IMR-90 (cell line): ENCODE measurements at regions not wholly inside any gene's neighbourhood (a gene's known extent, or its start where the extent isn't known, plus 50 kb on each side); places are given as distances from the start of the nearest gene placed in this dataset.
A peak's percentile ranks its signal among the peaks of the same experiment; 100 is the strongest.

Experiments
- ATAC-seq: fragments of 200-7000 bp; cut with Tn5 transposase; 2 replicates; pipeline ENCODE4 v1.9.1; 2020; ENCODE audit warnings: low read depth, mild to moderate bottlenecking, moderate library complexity
- BruUV-seq: library from RNA; stranded (reverse); fragments of 400-500 nt; replicated peaks from 2 replicates; lab custom pipeline; 2021; lab: Mats Ljungman, UMichigan
- CTCF ChIA-PET: fragments of 300-600 bp; formaldehyde crosslinking; extraction: SDS; loops from one replicate; lab custom pipeline; 2021; ENCODE audit warnings: antibody characterized with exemption; lab: Yijun Ruan, JAX
- POLR2A ChIA-PET: fragments of 300-600 bp; sonication (Branson Sonifier 250); formaldehyde crosslinking; loops from one replicate; lab custom pipeline; 2022; ENCODE audit warnings: antibody characterized with exemption; ENCODE audit not compliant: unreplicated experiment; lab: Charles Lee
- DNase-seq: peaks from one replicate; pipeline ENCODE4 v3.0.0; 2013
- H2AFZ ChIP-seq: replicated peaks from 2 replicates; pipeline ENCODE3; 2013; ENCODE audit warnings: low read length, mild to moderate bottlenecking; ENCODE audit not compliant: poor library complexity
- H2AK5ac ChIP-seq: 2 replicates; pipeline ENCODE4 v1.6.1; 2013; ENCODE audit warnings: low read depth, low read length, inconsistent platforms
- H2AK9ac ChIP-seq: replicated peaks from 2 replicates; pipeline ENCODE3; 2013; ENCODE audit warnings: mild to moderate bottlenecking, low read depth, low read length, moderate library complexity; ENCODE audit not compliant: poor library complexity
- H2BK120ac ChIP-seq: 2 replicates; pipeline ENCODE4 v1.6.1; 2013; ENCODE audit warnings: low read depth, low read length, inconsistent platforms
- H2BK15ac ChIP-seq: 3 replicates; pipeline ENCODE4 v1.6.1; 2013; ENCODE audit warnings: low read depth, low read length, inconsistent platforms
- H2BK20ac ChIP-seq: 2 replicates; pipeline ENCODE4 v1.6.1; 2013; ENCODE audit warnings: low read depth, mild to moderate bottlenecking, inconsistent platforms, low read length, moderate library complexity
- H2BK5ac ChIP-seq: 2 replicates; pipeline ENCODE4 v1.6.1; 2013; ENCODE audit warnings: mild to moderate bottlenecking, low read depth, low read length, inconsistent platforms; ENCODE audit not compliant: poor library complexity, severe bottlenecking
- H3K14ac ChIP-seq: replicated peaks from 2 replicates; pipeline ENCODE4 v1.6.1; 2013; ENCODE audit warnings: low read depth, low read length, inconsistent platforms
- H3K18ac ChIP-seq: 2 replicates; pipeline ENCODE4 v1.6.1; 2013; ENCODE audit warnings: low read depth, low read length, control low read depth
- H3K23ac ChIP-seq: 2 replicates; pipeline ENCODE4 v1.6.1; 2013; ENCODE audit warnings: low read depth, low read length, inconsistent platforms
- H3K27ac ChIP-seq: 2 replicates; pipeline ENCODE4 v1.5.1; 2013; ENCODE audit warnings: mild to moderate bottlenecking, control low read depth, low read length; ENCODE audit not compliant: insufficient read depth
- H3K27me3 ChIP-seq: 2 replicates; pipeline ENCODE4 v1.6.1; 2013; ENCODE audit warnings: low read length; ENCODE audit not compliant: control insufficient read depth, insufficient read depth
- H3K36me3 ChIP-seq: 2 replicates; pipeline ENCODE4 v1.6.1; 2013; ENCODE audit warnings: low read length, mixed read lengths; ENCODE audit not compliant: control insufficient read depth, insufficient read depth
- H3K4ac ChIP-seq: 2 replicates; pipeline ENCODE4 v1.6.1; 2013; ENCODE audit warnings: low read depth, low read length, inconsistent platforms
- H3K4me1 ChIP-seq: 2 replicates; pipeline ENCODE4 v1.6.1; 2013; ENCODE audit warnings: low read length, mixed read lengths; ENCODE audit not compliant: control insufficient read depth, insufficient read depth
- H3K4me2 ChIP-seq: 2 replicates; pipeline ENCODE4 v1.6.1; 2013; ENCODE audit warnings: low read depth, mild to moderate bottlenecking, control low read depth, low read length, moderate library complexity
- H3K4me3 ChIP-seq: 2 replicates; pipeline ENCODE4 v1.5.1; 2013; ENCODE audit warnings: low read depth, mild to moderate bottlenecking, control low read depth, low read length, moderate library complexity; ENCODE audit not compliant: insufficient read depth
- H3K56ac ChIP-seq: 2 replicates; pipeline ENCODE4 v1.6.1; 2013; ENCODE audit warnings: low read length, inconsistent platforms; ENCODE audit not compliant: insufficient read depth; ENCODE audit errors: extremely low read depth
- H3K79me1 ChIP-seq, 2 experiments: 2 replicates each; pipeline ENCODE4 v1.6.1; 2013; ENCODE audit warnings: low read length in 2 of 2, inconsistent platforms in 1 of 2, low read depth in 1 of 2
- H3K9ac ChIP-seq: 2 replicates; pipeline ENCODE4 v1.6.1; 2013; ENCODE audit warnings: low read depth, low read length, control low read depth
- H3K9me1 ChIP-seq: 2 replicates; pipeline ENCODE4 v1.6.1; 2013; ENCODE audit warnings: low read length, inconsistent platforms; ENCODE audit not compliant: insufficient read depth
- H3K9me3 ChIP-seq: 2 replicates; pipeline ENCODE4 v1.6.1; 2013; ENCODE audit warnings: low read length; ENCODE audit not compliant: control insufficient read depth, insufficient read depth
- H4K20me1 ChIP-seq: 2 replicates; pipeline ENCODE4 v1.6.1; 2013; ENCODE audit warnings: low read length, inconsistent platforms; ENCODE audit not compliant: insufficient read depth
- H4K5ac ChIP-seq: 2 replicates; pipeline ENCODE4 v1.6.1; 2013; ENCODE audit warnings: mild to moderate bottlenecking, low read depth, low read length, control low read depth
- H4K8ac ChIP-seq, 2 experiments: 2 replicates each; pipeline ENCODE4 v1.6.1; 2013; ENCODE audit warnings: low read depth in 2 of 2, low read length in 2 of 2, control low read depth in 1 of 2, inconsistent platforms in 1 of 2
- H4K91ac ChIP-seq: 2 replicates; pipeline ENCODE4 v1.6.1; 2013; ENCODE audit warnings: low read depth, low read length, inconsistent platforms; ENCODE audit not compliant: insufficient read depth
- BHLHE40 ChIP-seq: fragments of 150-350 bp; IDR thresholded peaks from 2 replicates; pipeline ENCODE4 v1.6.1; 2016; ENCODE audit warnings: mild to moderate bottlenecking, low read depth, low read length
- CEBPB ChIP-seq: IDR thresholded peaks from 2 replicates; pipeline ENCODE4 v1.6.1; 2012; ENCODE audit warnings: low read depth, low read length, improper control_type of control experiment
- CHD1 ChIP-seq: IDR thresholded peaks from 2 replicates; pipeline ENCODE4 v1.6.1; 2012; ENCODE audit warnings: low read depth, low read length, improper control_type of control experiment
- FOS ChIP-seq: fragments of 150-350 bp; IDR thresholded peaks from 2 replicates; pipeline ENCODE4 v1.6.1; 2016; ENCODE audit warnings: low read depth, low read length
- MAFK ChIP-seq: IDR thresholded peaks from 2 replicates; pipeline ENCODE4 v1.6.1; 2012; ENCODE audit warnings: low read depth, low read length, improper control_type of control experiment
- MAZ ChIP-seq: IDR thresholded peaks from 2 replicates; pipeline ENCODE4 v1.6.1; 2012; ENCODE audit warnings: low read depth, mild to moderate bottlenecking, low read length, improper control_type of control experiment, moderate library complexity, borderline replicate concordance
- RAD21 ChIP-seq: IDR thresholded peaks from 2 replicates; pipeline ENCODE4 v1.6.1; 2012; ENCODE audit warnings: low read length, improper control_type of control experiment
- RCOR1 ChIP-seq: IDR thresholded peaks from 2 replicates; pipeline ENCODE4 v1.6.1; 2012; ENCODE audit warnings: mild to moderate bottlenecking, low read length, improper control_type of control experiment; ENCODE audit not compliant: insufficient replicate concordance
- RFX5 ChIP-seq: IDR thresholded peaks from 2 replicates; pipeline ENCODE4 v1.8.0; 2012; ENCODE audit warnings: low read depth, mild to moderate bottlenecking, low read length, moderate library complexity
- SMC3 ChIP-seq: fragments of 150-350 bp; IDR thresholded peaks from 2 replicates; pipeline ENCODE4 v1.6.1; 2016; ENCODE audit warnings: low read depth, mild to moderate bottlenecking, antibody characterized with exemption, low read length, moderate library complexity
- WGBS, 2 experiments: methylation state at CpG; one replicate each; pipeline versions ENCODE4 v1.1.5 to v1.1.7; 2013; ENCODE audit warnings: missing lambda C conversion rate in 2 of 2; ENCODE audit not compliant: insufficient read length in 1 of 2; ENCODE audit errors: extremely low coverage in 2 of 2; 5-methylcytosine and 5-hydroxymethylcytosine counted together
- dilution Hi-C: fragments of 300-500 bp; cut with HindIII; formaldehyde crosslinking; loops from one replicate; pipeline ENCODE4 v1.14.3; 2018; ENCODE audit warnings: low sequenced_read_pairs; ENCODE audit not compliant: unreplicated experiment
- in situ Hi-C: fragments of 300-500 bp; cut with MboI; formaldehyde crosslinking; loops from 3 replicates; pipeline ENCODE4 v1.14.3; 2019; ENCODE audit warnings: low sequenced_read_pairs, inconsistent platforms, mixed read lengths
- intact Hi-C: fragments of 100-400 bp; cut with micrococcal nuclease; formaldehyde crosslinking; loops from 2 replicates; pipeline ENCODE4 v1.10.0; 2022
- TF ChIP-seq, protein P1 (sequence below): fragments of 150-350 bp; IDR thresholded peaks from 2 replicates; pipeline ENCODE4 v1.6.1; 2016; ENCODE audit warnings: low read depth, mild to moderate bottlenecking, low read length, moderate library complexity, borderline replicate concordance
- TF ChIP-seq, protein P2 (sequence below): conservative IDR thresholded peaks from 2 replicates; pipeline ENCODE4 v1.5.1; 2012; ENCODE audit warnings: mild to moderate bottlenecking, low read depth, low read length, improper control_type of control experiment

DNA sequence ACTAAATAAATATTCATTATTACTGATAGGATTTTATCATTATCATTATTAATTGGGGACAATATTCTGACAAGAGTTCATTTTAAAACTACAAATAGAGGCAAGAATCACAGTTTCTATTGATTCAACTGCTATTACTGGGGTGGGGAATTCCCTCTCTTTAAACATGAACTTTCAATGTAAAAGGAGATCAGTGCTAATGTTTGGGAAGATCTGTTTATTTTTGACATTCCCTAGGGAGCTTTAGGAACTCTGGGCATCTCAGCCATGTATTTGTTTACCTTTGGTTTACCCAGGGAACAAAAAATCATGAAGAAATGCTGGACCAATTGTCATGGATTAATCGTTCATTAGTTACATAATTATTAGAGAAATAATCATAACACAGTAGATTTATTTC is 443.2 kb upstream of the AKR1E2 start:
- no peaks in the 10 kb centered on the region for H3K36me3 ChIP-seq
- H3K9me3 ChIP-seq = no peaks in the 10 kb centered on the region
- no peaks in the 10 kb centered on the region for H3K27me3 ChIP-seq
- intact Hi-C loops = no loop called here
- no peak overlapping the region for H3K4ac ChIP-seq
- no TSS peak for BruUV-seq
- no peak overlapping the region for H2BK20ac ChIP-seq
- no peaks in the 10 kb centered on the region for H4K20me1 ChIP-seq
- H2AFZ ChIP-seq = no peak overlapping the region
- no peak overlapping the region for H2BK5ac ChIP-seq
- in situ Hi-C loops = no loop called here
- dilution Hi-C loops = no loop called here
- no peak overlapping the region for H3K27ac ChIP-seq
- no peak overlapping the region for H4K8ac ChIP-seq
- H2AK9ac ChIP-seq = no peak overlapping the region
- no CpG with 5 or more reads among the region's 1 CpG for WGBS, 2 experiments
- no peak overlapping the region for H3K4me2 ChIP-seq
- H3K18ac ChIP-seq = no peak overlapping the region
- ATAC-seq = peak; percentile 64
- ChIA-PET POLR2A (no interaction called here), CTCF (interaction anchor here (0.7 kb wide), 1 partner anchor 15 kb away, joined by 3 read pairs; no protein-coding TSS in a partner anchor)
- no peak overlapping the region for H4K5ac ChIP-seq
- no peak overlapping the region for H3K56ac ChIP-seq
- peak; percentile 44 for DNase-seq
- no peak overlapping the region for H2AK5ac ChIP-seq
- H3K4me3 ChIP-seq = no peak overlapping the region
- H3K4me1 ChIP-seq = peaks cover 7% of the 10 kb centered on the region
- no peak overlapping the region for H2BK120ac ChIP-seq
- no peak overlapping the region for H3K23ac ChIP-seq
- no peak overlapping the region for H4K91ac ChIP-seq
- H3K14ac ChIP-seq = no peak overlapping the region
- no peak overlapping the region for H2BK15ac ChIP-seq
- H3K79me1 ChIP-seq = no peaks in the 10 kb centered on the region
- TF ChIP-seq RFX5 = no peak
- TF ChIP-seq SMC3 = no peak
- TF ChIP-seq CHD1 = no peak
- TF ChIP-seq RAD21 = no peak
- TF ChIP-seq, protein P1, sequence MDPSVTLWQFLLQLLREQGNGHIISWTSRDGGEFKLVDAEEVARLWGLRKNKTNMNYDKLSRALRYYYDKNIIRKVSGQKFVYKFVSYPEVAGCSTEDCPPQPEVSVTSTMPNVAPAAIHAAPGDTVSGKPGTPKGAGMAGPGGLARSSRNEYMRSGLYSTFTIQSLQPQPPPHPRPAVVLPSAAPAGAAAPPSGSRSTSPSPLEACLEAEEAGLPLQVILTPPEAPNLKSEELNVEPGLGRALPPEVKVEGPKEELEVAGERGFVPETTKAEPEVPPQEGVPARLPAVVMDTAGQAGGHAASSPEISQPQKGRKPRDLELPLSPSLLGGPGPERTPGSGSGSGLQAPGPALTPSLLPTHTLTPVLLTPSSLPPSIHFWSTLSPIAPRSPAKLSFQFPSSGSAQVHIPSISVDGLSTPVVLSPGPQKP = no peak
- no peak for TF ChIP-seq FOS
- TF ChIP-seq CEBPB = no peak
- TF ChIP-seq BHLHE40 = no peak
- TF ChIP-seq MAFK = no peak
- no peak for TF ChIP-seq MAZ
- no peak for TF ChIP-seq RCOR1
- TF ChIP-seq, protein P2, sequence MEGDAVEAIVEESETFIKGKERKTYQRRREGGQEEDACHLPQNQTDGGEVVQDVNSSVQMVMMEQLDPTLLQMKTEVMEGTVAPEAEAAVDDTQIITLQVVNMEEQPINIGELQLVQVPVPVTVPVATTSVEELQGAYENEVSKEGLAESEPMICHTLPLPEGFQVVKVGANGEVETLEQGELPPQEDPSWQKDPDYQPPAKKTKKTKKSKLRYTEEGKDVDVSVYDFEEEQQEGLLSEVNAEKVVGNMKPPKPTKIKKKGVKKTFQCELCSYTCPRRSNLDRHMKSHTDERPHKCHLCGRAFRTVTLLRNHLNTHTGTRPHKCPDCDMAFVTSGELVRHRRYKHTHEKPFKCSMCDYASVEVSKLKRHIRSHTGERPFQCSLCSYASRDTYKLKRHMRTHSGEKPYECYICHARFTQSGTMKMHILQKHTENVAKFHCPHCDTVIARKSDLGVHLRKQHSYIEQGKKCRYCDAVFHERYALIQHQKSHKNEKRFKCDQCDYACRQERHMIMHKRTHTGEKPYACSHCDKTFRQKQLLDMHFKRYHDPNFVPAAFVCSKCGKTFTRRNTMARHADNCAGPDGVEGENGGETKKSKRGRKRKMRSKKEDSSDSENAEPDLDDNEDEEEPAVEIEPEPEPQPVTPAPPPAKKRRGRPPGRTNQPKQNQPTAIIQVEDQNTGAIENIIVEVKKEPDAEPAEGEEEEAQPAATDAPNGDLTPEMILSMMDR = no peak
- no peaks in the 10 kb centered on the region; the same call in 1 of the 2 replicates for H3K9me1 ChIP-seq
- no peak overlapping the region for H3K9ac ChIP-seq
